Pancreas (tissue), 10 donors: ENCODE measurements at regions not wholly inside any gene's neighbourhood (a gene's known extent, or its start where the extent isn't known, plus 50 kb on each side); places are given as distances from the start of the nearest gene placed in this dataset.

Experiments used
- ATAC-seq, 4 donors: fragments of 200-7000 bp; cut with Tn5 transposase; one replicate each; pipeline versions ENCODE4 v1.8.0 to v1.9.1; 2020; ENCODE audit warnings: mild to moderate bottlenecking in 4 of 4, moderate library complexity in 4 of 4
- DNase-seq, 6 donors: peaks; one replicate each; pipeline ENCODE4 v3.0.0-alpha.2; 2020
- FAIRE-seq: peaks from 2 replicates; lab custom pipeline; 2012; peaks lifted over from hg19 to GRCh38; lab: Jason Lieb, UNC
- H3K27ac ChIP-seq, 4 donors: fragments of 200-600 bp; sonication (generic); 1 replicate in 3 of 4; 2 replicates in 1 of 4; pipeline versions ENCODE4 v1.5.0 to v1.8.0; 2020
- H3K27me3 ChIP-seq, 4 donors: fragments of 200-600 bp; one replicate each; pipeline ENCODE4 v1.8.0; 2021
- H3K36me3 ChIP-seq, 3 donors: fragments of 200-600 bp; sonication (generic) in 1 of 3; one replicate each; pipeline versions ENCODE4 v1.5.0 to v1.8.0; 2020 to 2021
- H3K4me1 ChIP-seq, 3 donors: fragments of 200-600 bp; one replicate each; pipeline ENCODE4 v1.8.0; 2021
- H3K4me3 ChIP-seq, 4 donors: fragments of 200-600 bp; sonication (generic) in 2 of 4; one replicate each; pipeline versions ENCODE4 v1.5.0 to v1.8.0; 2020 to 2021
- H3K9me3 ChIP-seq, 4 donors: fragments of 200-600 bp; one replicate each; pipeline ENCODE4 v1.8.0; 2021
- CTCF ChIP-seq, 4 donors: fragments of 200-600 bp; sonication (generic) in 3 of 4; IDR thresholded peaks; one replicate each; pipeline versions ENCODE4 v1.5.0 to v1.8.0; 2021; ENCODE audit warnings: antibody characterized with exemption in 4 of 4
- WGBS, 2 donors: extraction: QIAGEN DNeasy Blood & Tissue Kit; methylation state at CpG; one replicate each; pipeline ENCODE4 v1.1.7; 2013; 5-methylcytosine and 5-hydroxymethylcytosine counted together
- intact Hi-C, 3 donors: fragments of 100-400 bp; cut with DNase I; formaldehyde crosslinking; loops; one replicate each; pipeline versions ENCODE4 v1.11.1 to v1.14.2; 2022
- donor health status: healthy with polysubstance abuse.
- donor health status: DM: no; HTN: no; CAD: no; lungs with moderate emphysema.
- donor health status: DM: no; HTN: no; CAD: no.
- donor health status: control.
- donor health status: control.
- donor health status: Bipolar disorder and iron deficiency.
- donor health status: DM: yes; HTN: yes; CAD: no.
- donor health status: DM: no; HTN: no; CAD: no.
- donor health status: DM: no; HTN: no; CAD: no.
- donor health status: DM: yes; HTN: yes; CAD: no.

GRCh38 chr3:70849911-70850699 is 537.7 kb upstream of the MDFIC2 start:
- WGBS, 2 donors = 71 to 72% methylated on average over 6 of the region's 6 CpGs

DNA sequence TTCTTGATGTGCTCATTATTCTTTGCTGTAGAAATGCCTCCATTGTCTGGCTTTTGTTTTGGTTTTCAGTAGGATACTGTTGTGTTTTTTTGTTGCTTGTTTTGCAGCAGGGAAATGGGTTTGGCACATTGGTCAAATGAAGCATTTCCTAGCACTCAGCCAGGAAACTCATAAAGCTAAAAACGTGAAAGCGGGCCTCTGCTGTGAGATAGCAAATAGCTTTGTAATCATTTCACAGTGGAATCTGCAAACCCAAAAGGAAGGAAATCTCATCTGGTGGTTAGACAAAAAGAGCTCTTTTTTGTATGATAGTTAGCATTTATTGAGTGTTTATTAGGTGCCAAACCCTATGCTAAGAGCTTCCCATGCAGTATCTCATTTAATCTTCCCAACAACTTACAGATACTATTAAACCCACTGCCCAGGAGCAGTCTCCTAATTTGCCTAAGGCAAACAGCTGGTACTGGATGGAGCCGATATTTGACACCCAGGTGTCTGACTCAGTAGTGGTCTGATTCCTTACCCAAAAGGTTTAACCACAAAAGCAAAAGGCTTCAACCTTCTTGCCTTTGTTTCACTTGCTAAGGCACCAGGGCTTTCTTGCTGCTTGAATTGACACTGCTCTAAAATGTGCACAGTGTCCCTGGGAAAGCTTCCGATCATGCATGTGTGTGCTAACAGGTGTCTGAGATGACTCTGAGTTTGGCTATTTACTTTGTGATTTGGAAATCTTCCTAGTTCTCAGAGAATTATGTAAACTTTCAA is 527.9 kb upstream of the MDFIC2 start:
- Histone ChIP-seq H3K27ac (no peak overlapping the region), H3K4me1 (peaks cover 6 to 10% (median 9%) of the 10 kb centered on the region in 3 donors), H3K9me3 (no peaks in the 10 kb centered on the region), H3K27me3 (no peaks in the 10 kb centered on the region), H3K4me3 (no peak overlapping the region), H3K36me3 (no peaks in the 10 kb centered on the region)
- FAIRE-seq (no peak), DNase-seq (peak in 3 of 6 donors; percentile 35 to 59 (median 49)), ATAC-seq (peak; percentile 91 to 99 (median 95))
- 23 to 36% methylated on average over 4 of the region's 4 CpGs for WGBS, 2 donors
- intact Hi-C loops = no loop called here
- no peak for TF ChIP-seq CTCF (IDR thresholded peaks at IDR 0.05)

More at GRCh38 chr3:70849911-70850699, 537.7 kb upstream of the MDFIC2 start:
- ATAC-seq (peak in 2 of 4 donors; percentile 43 to 52), DNase-seq (no peak), FAIRE-seq (peak; percentile 20)
- Histone ChIP-seq H3K4me1 (no peaks in the 10 kb centered on the region), H3K9me3 (no peaks in the 10 kb centered on the region), H3K4me3 (no peak overlapping the region), H3K27me3 (no peaks in the 10 kb centered on the region), H3K27ac (no peak overlapping the region), H3K36me3 (no peaks in the 10 kb centered on the region)
- intact Hi-C loops = no loop called here
- no peak for TF ChIP-seq CTCF (IDR thresholded peaks at IDR 0.05)

DNA sequence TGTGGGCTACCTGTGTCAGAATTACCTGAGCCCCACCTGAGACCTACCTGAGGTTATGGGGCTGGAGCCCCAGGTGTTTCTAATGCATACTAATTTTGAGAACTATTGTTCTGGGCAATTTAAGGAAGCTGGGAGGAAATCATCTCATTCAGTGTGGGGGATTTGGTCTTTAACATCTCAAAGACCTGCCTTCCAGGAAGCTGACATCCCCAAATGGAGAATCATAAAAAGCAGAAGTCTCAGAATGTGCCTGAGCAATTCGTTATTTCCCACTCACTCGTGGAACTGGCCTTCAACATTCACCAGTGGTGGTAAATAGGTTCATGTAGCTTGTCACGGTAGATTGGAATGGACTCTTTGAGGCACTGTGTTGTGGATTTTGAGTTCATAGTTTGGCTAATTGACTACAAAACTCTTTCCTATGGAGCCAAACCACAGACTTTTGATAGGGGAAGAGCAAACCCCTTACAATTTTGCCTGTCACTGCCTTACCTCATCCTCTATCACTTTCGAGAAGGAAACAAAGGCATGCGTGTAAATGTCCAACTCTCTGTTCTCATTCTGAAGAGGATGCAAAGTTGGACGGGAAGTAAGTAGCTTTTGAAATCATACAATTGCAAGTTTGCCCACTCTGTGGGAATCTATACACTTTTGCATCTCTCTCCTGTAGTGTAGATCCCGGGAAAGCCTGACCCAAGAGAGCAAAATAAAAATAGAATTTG is 521.0 kb upstream of the MDFIC2 start:
- no peak for TF ChIP-seq CTCF (IDR thresholded peaks at IDR 0.05)
- no peak overlapping the region for H3K4me3 ChIP-seq
- DNase-seq = no peak
- H3K4me1 ChIP-seq = peaks cover 0 to 3% (median 0%) of the 10 kb centered on the region in 3 donors
- no peaks in the 10 kb centered on the region for H3K27me3 ChIP-seq
- peak in 2 of 4 donors; percentile 27 to 50 for ATAC-seq
- no peak for FAIRE-seq
- no peak overlapping the region for H3K27ac ChIP-seq
- no peaks in the 10 kb centered on the region for H3K9me3 ChIP-seq
- intact Hi-C loops = no loop called here
- 80 to 82% methylated on average over 7 of the region's 7 CpGs for WGBS, 2 donors
- no peaks in the 10 kb centered on the region for H3K36me3 ChIP-seq

DNA sequence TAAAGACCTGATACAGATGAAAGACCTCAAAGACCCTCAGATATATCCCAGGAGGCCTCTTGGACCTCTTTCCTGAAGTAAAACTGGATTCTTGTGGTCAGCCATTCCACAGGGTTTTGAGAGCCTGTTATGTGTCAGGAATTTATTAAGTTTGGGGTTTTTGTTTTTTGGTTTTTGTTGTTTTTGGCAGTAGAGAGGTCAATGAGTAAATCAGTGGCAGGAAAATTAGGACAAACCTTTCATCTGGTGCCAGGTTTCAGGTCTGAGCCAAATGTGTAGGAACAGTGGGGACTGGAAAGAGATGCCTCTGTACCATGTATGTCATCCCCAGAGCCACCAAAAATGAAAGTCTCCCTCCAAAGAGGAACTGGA is 520.4 kb upstream of the MDFIC2 start:
- Histone ChIP-seq H3K9me3 (no peaks in the 10 kb centered on the region), H3K4me1 (peaks cover 0 to 3% (median 0%) of the 10 kb centered on the region in 3 donors), H3K27ac (no peak overlapping the region), H3K27me3 (no peaks in the 10 kb centered on the region), H3K4me3 (no peak overlapping the region), H3K36me3 (no peaks in the 10 kb centered on the region)
- DNase-seq = no peak
- intact Hi-C loops = no loop called here
- TF ChIP-seq CTCF (IDR thresholded peaks at IDR 0.05) = no peak
- ATAC-seq = peak in 2 of 4 donors; percentile 11 to 30
- no peak for FAIRE-seq
